ENCODE measurements at regions not wholly inside any gene's neighbourhood (a gene's known extent, or its start where the extent isn't known, plus 50 kb on each side); places are given as distances from the start of the nearest gene placed in this dataset.
"Not testable (repeated sequence)": the region's sequence is repeated elsewhere in the genome, so short reads cannot be mapped to it uniquely, and the experiment has no call there.

DNA sequence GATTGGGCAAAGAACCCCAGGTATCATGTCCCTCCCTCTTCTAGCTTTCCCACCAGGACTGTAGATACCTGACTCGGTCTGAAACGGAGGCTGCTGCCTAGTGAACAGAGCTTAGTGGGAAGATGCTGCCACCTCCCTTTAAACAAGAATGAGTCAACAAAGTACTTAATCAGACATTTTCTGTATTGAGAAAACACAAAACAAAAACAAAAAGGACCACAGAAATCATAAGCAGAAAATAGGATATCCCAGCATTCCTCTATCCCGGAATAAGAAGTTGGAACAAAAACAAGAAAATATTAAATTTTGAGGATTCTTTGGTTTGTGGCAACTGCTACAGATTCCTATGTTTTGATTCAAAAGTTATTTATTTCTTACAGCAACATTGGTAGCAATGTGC lies 51.7 kb upstream of the COL8A1 start:
- DNase-seq: no peak

DNA sequence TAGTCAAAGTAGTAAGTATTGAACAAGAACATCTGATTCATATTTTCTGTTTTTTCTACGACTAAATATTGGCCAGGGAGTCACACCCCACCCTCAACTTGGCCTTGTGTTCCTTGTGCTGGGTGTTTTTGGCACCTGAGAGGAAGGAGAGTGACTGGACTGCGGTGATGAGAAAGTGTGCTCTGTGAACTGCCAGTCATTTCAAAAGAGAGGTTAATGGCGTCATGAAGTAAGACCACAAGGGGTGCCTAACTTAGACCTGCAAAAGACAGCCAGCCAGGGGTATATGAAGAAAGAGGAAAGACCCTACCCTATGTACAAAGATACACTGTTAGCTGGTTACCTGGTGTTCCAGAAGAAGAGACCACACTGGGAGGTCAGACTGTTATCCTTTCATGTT lies 58.4 kb upstream of the COL8A1 start:
- no peak for DNase-seq

DNA sequence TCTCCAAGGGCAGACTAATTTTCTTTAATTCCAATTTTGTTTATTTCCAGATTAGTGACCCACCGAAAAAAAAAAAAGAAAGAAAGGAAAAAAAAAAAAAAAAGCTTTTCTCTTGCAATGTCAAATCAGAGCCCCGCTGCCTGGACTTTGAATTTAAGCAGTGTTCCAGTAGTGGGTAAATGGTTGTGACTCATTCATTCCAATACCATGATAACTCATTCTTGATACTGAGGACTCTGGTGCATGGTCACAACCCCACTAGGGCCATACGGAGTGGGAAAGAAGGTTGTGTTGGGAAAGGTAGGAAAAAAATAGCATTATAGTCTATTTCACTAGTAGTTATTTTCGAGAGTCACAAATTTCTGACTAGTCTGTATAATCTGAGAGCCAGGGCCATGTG lies 59.1 kb upstream of the COL8A1 start:
- DNase-seq: no peak

DNA sequence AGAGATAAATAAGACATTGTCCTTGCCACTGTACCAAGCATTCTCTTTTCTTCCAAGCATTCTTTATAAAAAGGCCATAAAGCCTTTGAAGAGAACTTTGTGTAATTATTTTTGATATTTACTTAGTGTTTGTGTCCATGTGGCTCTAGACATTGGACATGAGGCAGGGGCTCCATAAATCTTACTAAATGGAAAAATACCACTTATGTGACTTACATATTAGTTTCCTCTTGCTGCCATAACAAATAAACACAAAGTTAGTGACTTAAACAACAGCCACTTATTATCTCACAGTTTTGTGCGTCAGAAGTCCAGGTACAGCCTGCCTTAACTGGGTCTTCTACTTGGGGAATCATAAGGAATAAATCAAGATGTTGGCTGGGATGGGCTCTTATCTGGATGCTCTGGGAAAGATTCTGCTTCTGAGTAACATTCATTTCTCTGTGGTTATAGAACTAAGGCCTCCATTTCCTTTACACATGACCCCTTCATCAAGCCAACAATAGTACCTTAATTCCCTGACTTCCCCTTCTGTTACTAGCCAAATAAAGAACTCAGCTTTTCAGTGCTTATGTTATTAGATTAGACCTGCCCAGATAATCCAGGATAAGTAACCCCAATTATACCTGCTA lies 59.9 kb upstream of the COL8A1 start:
- DNase-seq: no peak

DNA sequence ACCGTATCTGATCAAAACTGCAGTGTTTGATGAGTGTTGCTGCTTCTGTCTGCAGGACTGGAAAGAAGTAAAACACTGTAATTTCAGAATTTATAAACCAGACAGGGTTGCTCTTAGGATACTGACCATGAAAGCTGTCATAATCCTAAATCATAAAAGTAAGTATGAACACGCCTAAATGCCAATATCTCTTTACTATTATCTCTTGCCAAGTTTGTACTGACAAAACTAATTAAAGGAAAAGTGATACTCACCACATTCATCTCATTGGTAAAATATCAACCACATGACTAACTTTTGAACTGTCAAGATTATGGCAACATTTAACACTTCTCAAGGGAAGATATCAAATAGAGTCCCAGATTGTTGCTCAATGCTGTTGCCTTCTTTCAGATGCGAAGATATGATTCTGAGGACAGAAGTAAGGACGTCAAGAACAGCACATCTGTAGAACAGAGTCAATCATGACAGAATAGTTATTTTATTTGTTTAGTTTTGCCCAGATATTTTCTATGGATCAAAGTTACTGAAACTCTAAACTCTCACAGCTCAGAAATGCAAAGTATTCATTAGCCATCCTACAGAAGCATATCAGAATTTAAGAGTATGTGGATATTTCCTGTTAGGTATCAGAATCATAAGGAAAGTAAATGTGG lies 61.4 kb upstream of the COL8A1 start:
- no peak for DNase-seq

DNA sequence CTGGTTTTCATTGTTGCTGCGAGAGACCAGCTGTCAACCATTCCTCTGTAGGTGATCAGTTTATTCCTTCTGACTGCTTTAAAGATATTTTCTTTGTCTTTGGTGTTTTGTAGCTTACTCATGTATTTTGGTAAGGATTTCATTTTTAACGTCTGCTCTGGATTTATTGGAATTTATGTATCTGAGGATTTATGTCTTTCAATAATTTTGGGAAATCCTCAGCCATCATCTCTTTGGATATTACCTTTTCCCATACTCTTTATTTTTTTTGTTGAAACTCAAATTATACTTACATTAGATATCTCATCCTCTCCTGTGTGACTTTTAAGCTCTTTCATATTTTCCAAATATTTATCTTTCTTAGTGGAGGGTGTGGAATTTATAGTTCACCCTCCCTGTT lies 62.7 kb upstream of the COL8A1 start:
- DNase-seq: no peak

DNA sequence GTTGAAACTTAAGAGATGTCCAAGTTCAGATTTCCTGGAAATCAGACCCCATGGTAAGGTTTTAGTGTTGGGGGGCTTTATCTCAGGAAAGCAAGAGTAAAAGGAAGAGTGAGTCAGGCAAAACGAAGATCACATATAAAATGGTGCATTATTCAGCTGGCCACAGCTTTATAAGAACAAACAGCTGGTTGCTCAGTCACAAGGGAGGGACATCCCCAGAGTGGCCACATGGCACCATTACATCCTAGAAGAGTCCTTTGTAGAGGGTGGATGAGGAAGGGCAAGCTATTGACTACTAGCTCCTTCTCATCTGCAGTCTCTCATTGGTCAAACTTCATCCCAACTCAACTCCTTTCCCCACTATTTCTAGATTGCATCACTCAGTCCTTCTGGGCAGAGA lies 68.3 kb upstream of the COL8A1 start:
- no peak for DNase-seq

DNA sequence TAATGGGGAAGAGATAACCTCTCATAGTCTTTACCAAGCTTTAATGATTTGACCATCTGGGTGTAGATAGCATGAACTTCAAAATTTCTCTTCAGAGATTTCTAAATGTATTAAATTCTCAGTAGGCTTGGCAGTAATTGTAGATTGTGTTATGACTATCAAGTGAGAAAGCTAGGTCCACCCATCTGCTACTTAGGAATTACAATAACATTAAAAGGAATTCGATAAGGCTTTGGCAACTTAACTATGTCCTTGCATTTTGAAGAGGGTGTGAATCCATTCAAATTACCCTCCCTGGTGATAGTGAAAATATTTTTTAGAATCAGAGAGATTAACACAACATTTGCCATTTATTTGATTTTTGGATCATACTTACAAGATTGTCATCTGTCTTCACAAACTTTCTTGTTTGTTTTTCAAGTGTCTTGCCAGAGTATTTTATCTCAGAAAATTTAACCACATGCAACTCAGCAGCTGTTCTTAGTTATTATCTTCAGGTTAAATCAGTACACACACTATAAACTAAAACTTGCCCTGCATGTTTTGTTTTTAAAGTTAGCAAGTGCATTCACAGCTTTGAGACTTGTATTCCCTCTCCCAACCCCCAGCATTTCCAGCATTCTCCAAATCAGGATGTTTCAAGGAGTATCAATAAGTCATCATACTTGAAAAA lies 69.6 kb upstream of the COL8A1 start:
- DNase-seq: no peak

DNA sequence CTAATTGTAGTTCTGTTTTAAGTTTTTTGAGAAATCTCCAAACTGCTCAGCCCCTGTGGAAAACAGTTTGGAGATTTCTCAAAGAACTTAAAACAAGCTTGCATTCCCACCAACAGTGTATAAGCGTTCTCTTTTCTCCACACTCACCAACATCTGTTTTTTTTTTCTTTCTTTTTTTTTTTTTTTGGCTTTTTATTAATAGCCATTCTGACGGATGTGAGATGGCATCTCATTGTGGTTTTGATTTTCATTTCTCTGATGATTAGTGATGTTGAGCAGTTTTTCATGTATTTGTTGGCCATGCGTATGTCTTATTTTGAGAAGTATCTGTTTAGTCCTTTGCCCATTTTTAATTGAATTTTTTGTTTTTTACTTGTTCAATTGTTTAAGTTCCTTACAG lies 73.1 kb upstream of the COL8A1 start:
- DNase-seq: no peak

DNA sequence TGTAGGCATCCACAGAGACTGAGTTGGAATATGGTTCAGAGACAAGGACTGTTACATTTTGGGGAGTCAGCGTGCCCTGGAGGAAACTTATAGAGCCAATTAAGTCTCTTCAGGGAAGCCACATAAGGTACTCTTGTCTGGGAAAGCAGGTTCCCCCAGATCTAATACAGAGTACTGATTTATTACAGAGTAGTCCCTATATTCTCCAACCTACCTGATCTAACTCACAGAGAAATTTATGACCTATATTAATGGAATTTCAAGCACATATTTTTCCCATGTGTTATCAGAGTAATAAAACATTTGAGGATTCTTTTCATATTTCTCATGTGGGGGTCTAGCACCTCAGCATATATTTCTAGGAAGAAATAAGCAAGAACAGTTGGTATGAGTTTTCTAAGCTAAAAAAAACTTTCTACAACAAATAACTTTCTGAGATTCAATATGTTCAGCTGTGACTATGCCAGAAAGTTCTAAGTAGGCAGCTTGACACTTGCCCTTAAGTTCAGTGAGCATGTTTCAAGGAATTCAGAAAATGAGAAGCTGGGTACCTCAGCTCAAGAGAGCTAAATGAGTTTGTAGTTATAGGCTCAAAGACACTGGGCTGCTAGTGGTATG lies 75.3 kb upstream of the COL8A1 start:
- DNase-seq: no peak

DNA sequence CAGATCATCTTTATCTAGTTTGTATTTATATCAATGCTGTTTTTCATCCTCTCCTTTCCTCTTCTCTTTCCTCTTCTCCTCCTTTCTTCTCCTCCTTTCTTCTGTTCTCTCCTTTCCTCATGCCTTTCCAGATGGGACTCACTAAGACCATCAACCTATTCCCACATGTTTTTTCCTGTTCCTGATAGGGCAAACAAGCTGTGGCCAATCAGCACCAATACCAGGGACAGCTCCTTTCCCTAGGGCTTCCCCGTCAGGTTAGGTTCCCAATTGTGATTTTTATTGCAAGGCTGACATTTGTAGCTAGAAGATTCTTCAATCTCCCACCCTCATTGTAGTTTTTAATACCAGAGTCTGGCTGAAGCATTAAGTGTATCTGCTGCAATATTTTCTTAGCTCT lies 76.3 kb upstream of the COL8A1 start:
- no peak for DNase-seq

DNA sequence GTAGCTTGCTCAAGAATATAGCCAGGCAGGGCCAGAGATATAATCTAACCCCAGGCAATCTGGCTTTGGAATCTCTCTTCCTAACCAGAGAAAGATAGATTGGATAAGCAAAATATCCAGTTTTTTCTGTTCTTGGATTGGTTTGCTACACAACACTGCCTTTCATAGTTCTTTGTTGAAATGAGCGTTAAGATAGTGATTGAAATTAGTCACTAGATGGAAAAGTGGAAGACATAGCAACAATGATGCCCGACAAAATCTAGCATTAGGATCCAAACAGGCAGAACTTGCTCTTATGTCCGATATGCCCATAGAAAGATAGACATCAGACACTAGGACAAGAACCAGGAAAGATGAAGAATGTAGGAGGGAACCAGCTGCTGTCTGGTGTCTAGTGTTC lies 77.3 kb upstream of the COL8A1 start:
- DNase-seq: no peak

DNA sequence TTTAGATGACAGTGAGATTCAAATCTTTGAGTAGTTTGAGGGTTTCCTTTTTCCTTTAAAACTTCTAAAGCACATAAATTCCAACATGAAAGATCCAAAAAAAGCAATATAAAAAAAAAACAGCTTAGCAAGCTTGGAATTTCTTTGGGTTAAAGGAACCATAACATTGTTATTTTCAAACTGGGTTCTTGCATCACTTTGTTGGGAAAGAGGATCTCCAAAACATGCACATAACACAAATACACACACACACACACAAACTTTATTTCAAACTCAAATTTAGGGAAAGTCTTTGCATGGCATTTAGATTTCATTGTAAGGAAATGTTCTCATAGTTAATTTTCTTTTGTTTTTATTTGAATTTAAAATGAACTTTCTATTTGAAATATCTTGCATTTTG lies 79.2 kb upstream of the COL8A1 start:
- DNase-seq: no peak

DNA sequence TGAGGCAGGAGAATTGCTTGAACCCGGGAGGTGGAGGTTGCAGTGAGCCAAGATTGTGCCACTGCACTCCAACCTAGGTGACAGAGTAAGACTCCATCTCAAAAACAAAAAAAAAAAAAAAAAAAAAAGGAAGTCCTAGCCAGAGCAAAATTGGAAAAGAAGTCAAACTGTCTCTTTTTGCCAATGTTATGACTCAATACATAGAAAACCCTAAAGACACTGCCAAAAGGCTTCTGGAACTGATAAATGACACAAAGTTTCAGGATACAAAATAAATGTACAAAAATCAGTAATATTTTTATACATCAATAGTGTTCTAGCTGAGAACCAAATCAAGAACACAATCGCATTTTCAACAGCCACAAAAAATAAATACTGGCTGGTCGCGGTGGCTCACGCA lies 82.5 kb upstream of the COL8A1 start:
- DNase-seq: not testable (repeated sequence)

DNA sequence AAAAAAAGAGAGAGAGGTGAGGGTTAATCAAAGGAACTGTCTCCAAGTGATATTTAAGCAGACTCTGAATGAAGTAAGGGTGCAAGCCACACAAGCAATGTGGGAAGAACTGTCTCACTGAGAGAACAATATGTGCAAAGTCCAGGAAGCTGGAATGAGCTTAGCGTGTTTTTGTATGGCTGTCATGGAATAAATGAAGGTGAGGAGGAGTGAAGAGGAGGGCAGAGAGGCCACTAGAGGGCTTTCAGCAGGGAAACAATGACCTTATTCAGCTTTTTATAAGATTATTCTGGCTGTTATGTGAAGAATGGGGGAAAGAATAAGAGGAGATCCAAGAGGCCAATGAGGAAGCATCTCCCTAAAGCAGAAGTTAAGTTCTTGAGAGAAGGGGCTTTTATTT lies 86.9 kb upstream of the COL8A1 start:
- no peak for DNase-seq

DNA sequence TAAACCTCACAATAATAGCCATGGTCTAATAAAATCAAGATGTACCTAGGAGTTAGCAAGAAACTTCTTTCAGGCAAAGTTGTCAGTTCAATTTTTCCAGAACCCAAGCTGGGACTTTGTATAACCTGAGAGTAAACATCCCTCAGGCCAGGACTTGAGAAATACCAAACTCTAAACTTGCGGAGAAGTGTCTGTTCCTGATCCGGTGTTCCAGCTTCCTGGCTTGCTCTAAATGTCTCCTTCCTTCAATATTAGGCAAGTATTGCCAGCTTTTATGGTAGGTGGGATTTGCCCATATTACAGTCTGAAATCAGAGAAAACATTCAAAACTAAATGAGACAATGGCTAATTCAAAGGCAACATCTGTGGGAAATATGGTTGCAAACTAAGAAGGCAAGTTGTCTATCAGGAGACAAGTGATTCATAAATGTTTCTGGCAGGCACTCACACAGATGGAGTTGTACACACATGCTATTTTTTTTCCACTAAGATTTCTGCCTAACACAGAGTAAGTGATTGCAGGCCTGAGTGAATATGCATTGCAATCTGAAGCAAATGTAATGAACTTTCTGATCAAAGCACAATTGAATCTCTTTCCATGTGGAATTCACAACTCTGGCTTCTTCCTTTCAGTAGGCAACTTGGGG lies 88.3 kb upstream of the COL8A1 start:
- DNase-seq: no peak

DNA sequence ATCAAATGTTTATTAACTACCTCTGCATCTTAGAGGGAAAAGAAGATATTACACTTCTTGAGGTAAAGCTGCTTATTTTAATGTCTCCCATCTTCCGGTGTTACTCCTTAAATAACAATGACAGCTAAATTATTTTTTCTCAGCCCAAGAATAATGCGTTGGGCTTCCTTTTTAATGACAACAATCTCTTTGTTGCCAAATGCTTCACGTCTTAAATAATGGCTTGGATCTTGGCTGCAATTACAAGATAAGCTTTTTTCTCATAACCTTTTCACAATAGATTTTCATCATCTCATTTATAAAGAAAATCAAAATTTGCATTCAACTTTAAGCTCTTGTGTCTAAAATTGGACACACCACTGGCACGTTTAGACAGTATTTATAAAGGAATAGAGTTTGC lies 89.2 kb upstream of the COL8A1 start:
- no peak for DNase-seq

DNA sequence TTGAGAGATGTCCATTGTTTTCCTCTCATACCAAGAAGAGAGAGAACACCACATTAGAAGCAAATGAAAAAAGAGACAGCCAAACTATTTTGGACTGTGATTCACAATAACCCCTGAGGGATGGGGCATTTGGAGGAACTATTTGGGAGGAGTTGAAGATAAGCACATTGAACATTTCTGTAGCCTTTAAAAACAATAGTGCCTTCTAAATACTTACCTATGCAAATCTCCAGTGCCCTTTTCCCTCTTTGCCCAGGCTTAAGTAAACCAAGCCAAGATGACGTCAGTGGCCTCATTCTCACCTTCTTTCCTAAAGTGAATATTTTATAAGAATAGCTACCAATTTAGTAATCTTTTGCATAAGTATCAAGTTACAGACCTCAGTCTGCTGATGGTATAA lies 89.7 kb upstream of the COL8A1 start:
- no peak for DNase-seq

DNA sequence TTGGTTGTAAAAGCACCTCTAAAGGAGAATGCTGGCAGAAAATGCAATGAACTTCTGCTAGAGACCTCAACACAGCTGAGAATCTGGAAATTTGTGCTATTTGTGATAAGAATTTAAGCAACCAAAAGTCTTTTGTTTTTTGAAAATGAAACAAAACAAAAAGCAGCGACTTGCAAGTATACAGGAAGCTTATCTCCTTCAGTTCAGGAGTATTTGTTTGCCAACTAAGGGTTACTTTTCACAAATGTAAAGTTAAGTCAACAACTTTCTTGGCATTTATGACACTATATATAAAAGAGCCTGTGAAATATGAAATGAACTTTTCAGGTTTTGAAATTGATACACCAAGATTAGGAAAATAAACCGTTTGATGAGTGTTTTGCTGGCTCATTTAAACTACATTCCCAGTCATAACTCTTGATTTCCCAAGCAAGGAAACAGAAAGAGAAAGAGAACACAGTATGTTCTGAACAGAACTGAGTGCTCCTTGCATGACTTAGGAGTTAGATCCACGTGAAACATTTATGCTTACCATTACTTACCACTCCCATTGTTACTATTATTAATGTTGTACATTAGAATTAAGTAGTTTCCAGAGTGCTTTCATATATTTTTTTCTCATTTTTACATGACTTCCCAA lies 92.3 kb upstream of the COL8A1 start:
- no peak for DNase-seq

DNA sequence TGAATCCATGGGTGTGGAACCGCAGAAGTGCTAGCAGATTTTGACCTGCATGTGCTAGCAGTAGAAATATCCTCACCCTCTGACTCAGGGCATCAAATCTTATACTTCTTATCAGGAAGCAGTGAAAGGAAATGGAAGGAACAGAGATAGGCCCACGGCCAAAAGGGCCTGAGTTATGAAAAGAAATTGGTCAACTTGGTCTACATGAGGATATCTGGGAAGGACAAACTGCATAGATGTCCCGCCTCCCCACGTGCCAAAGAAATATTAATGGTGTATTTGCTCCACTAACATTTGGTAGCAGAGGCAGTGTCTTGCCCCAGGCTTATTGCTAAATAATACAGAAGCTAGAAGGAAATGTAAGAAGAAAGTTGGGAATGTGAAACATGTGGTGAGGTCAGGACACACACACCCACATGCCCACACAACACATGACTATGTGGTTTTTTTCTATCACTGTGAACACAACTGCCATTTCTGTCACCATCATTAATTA lies 93.6 kb upstream of the COL8A1 start:
- no peak for DNase-seq

DNA sequence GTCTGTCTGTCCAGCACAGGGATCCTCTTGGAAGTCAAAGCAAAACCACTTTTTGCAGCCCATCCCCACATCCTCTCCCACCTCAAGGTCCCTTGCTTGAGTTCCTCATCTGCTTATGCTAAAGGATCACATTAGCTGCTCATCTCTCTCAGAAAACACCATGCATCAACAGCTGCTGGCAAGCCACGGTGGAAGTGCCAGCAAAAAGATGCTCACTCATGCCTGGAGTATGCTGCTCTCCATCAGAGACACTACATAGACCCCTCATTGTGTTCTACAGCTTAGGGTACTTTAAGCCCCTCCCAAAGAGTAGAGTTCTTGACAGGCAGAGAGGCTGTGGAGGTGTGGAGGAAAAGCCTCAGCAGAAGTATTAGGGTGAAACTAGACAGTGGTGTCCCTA lies 94.6 kb upstream of the COL8A1 start:
- no peak for DNase-seq

DNA sequence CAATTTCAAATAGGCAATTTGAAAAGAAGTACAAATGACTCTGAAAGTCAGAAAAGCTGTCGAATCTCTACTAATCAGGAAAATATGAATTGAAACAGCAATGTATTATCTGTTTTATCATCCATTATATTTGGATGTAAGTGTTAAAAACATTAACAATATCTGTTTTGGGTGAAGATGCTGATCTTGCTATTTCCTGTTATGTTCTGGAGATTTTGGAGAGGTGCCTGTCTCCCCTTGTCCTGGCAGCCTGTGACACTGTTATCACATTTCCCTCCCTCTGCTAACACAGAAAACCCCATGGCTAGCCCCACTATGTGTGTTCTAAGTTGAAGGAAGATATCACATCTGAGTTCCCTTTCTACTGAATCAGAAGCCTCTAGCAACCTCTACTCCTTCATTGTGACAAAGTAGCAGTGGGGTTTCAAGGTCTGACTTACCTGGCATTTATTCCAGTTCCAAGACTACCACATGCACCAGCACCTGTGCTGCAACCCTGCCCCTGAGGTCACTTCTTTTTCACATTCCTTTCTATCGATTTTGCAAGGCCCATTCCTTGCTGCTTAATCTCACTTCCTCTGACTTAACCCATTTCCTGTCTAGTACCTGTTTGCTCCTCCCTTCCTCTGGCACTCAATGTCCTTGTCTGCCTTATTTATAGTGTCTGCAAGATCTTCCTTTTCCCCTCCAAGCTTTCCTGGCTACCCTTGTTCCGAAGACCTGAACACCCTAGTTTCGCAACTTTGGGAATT lies 95.5 kb upstream of the COL8A1 start:
- DNase-seq: no peak
